ENCODE measurements at regions not wholly inside any gene's neighbourhood (a gene's known extent, or its start where the extent isn't known, plus 50 kb on each side); places are given as distances from the start of the nearest gene placed in this dataset.
"Not testable (repeated sequence)": the region's sequence is repeated elsewhere in the genome, so short reads cannot be mapped to it uniquely, and the experiment has no call there.

GRCh38 chr5:90338712-90339372, 70.7 kb downstream of the CETN3 start:
- no peak for DNase-seq

DNA sequence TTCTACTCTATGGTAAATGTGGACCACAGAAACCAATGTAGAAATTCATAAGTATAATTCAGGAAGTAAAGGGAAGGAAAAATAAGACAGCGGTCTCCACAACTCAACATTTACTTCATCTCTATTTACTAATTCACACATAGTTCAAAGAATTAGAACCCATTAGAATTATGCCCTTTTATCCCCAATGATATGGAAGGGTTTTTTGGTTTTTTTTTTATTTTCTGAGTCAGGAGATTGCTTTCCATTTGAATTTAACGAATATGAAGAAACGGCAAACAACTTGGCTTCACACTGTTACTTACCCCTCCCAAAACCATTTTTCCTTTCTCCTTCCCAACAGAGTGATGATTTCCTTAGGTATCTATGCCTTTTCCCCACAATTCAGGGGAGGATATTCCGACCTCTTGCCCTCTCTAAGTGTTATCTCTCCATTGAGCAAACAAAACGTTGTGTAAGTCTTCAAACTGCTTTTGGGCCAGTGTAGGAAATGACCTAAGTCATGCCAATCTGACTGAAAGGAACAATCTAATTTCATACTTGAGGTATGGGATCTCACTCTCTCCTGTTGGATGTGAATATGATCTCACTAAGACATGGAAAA, 72.0 kb downstream of the CETN3 start:
- DNase-seq: no peak

- DNase-seq: no peak
Measured at GRCh38 chr5:90336752-90337151, 72.8 kb downstream of the CETN3 start.

DNA sequence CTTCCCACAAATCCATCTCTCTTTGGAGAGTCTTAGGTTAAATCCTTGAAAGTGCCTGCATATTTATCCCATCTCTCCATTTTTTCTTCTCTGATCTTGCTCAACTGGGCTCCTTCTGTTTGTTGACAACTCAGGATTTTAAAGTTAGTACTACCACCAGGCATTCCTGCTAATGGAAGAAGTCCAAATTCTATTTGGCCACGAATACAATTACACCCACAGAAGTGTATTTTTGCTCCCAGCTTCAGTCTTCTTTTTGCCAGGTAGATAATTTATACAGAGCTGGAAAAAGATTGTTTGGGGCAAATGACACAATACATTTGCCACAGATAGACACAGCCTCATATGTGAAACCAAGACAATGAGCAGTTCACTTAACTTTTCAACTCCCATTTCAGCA, 74.8 kb downstream of the CETN3 start:
- DNase-seq: no peak

DNA sequence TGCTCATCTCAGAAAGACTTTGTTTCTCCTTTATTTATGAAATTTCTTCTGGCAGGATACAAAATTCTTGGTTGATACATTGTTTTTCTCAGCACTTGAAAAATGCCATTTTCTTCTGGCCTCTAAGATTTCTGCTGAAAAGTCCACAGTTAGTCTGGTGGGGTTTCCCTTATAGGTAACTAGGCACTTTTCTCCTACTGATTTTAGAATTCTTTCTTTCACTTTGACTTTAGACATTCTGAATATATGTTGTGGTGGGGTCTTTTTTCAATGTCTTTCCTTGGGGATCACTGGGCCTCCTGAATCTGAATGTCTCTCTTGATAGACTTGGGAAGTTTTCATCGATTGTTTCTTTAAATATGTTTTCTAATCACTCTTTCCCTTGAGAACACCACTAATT, 79.6 kb downstream of the CETN3 start:
- no peak for DNase-seq

- no peak for DNase-seq
Measured at GRCh38 chr5:90326995-90327394, 82.6 kb downstream of the CETN3 start.

- no peak for DNase-seq
Measured at GRCh38 chr5:90325093-90325492, 84.5 kb downstream of the CETN3 start.

GRCh38 chr5:90320348-90320747, 89.2 kb downstream of the CETN3 start:
- not testable (repeated sequence) for DNase-seq

DNA sequence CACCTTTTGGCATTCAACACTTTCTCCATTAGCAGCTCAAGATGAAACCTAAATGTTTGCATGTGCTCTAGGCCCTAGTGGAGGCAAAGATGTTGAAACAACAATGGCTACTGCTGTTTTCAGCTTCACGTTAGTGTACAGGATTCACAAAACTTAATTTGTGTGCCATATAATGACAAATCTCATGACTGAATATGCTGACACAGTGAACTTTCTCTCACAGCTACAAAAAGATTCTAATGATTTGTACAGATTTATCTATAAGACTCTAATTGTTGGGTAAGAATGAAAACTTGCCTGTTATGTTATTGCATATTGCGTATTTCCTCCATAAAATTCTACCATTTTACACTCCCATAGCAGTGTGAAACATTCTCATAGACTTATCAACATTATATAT, 97.5 kb downstream of the CETN3 start:
- no peak for DNase-seq

- DNase-seq: no peak
Measured at GRCh38 chr5:90311401-90311800, 98.2 kb downstream of the CETN3 start.

DNA sequence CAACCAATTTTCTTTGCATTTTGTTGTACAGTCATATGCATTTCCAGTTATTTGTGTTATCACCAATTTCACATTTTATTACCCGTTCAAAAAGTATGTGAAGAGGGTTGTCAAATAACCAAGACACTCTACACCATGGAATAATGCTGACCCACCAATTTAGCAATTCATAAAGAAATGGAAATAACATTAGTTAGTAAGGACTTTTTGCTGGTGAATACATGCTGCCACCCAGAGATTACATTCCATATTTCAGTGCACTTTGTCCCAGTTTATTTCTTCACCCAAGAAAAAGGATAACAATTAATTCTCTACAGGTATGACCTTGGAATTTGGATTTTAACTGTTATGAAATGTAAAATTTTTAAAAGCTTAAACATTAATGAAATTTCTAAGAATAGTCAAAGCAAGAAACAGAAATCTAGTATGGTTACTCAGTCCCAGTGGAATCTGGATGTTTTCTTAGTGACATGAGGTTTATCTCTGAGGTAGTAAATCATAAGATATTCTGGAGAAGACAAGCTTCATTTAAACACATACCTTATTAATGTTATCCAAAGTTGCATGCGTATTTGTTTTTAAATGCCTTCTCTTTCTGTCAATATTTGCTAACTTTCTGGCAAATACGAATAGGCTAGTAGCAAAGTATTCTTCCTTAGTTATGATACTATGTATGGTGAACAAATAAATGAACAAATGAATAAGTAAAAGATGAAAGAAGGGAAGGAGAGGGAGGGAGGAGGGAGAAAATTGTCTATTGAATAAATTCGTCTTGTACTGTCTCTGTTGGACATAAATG, 100.6 kb downstream of the CETN3 start:
- DNase-seq: no peak

GRCh38 chr5:90307782-90308181, 101.8 kb downstream of the CETN3 start:
- DNase-seq: no peak

GRCh38 chr5:90307322-90307721, 102.2 kb downstream of the CETN3 start:
- DNase-seq: no peak

- DNase-seq: no peak
Measured at GRCh38 chr5:90306613-90307012, 102.9 kb downstream of the CETN3 start.

GRCh38 chr5:90305041-90305720, 104.4 kb downstream of the CETN3 start:
- DNase-seq: no peak

- DNase-seq: no peak
Measured at GRCh38 chr5:90301248-90301647, 108.3 kb downstream of the CETN3 start.

- no peak for DNase-seq
Measured at GRCh38 chr5:90297045-90297764, 112.4 kb downstream of the CETN3 start.

DNA sequence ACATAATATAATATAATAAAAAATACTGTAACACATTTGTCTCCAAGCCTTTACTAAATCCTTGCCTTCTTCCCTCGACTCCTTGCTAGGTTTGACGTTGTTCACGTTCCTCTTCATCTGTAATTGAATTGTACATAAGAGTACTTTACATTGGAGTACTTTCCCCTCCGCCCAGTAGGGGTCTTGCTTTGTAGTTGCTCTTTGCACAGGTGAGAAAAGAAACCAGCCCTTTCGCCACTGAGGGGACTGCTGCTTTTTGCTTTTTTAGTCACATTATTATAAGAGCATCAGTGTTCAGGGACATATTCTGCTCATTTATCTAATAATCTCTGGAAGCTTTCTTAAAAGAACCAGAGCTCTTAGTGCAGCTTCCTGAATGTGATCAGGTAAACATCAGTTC, 115.0 kb downstream of the CETN3 start:
- no peak for DNase-seq

- DNase-seq: no peak
Measured at GRCh38 chr5:90293931-90294330, 115.6 kb downstream of the CETN3 start.

- DNase-seq: no peak
Measured at GRCh38 chr5:90290648-90291047, 118.9 kb downstream of the CETN3 start.

DNA sequence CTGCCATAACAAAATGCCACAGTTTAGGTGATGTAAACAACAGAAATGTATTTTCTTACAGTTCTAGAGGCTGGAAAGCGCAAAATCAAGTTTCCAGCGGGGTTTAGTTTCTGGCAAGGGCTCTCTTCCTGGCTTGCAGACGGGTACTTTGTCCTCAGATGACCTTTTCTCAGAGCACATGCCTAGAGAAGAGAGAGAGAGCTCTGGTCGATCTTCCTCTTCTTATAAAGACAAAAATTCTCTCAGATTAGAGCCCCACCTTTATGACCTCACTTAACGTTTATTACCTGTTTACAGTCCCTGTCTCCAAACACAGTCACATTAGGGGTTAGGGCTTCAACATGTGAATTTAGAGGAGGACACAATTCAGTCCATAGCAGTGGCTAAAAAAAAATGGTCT, 119.7 kb downstream of the CETN3 start:
- DNase-seq: no peak

- no peak for DNase-seq
Measured at GRCh38 chr5:90287036-90287435, 122.5 kb downstream of the CETN3 start.

DNA sequence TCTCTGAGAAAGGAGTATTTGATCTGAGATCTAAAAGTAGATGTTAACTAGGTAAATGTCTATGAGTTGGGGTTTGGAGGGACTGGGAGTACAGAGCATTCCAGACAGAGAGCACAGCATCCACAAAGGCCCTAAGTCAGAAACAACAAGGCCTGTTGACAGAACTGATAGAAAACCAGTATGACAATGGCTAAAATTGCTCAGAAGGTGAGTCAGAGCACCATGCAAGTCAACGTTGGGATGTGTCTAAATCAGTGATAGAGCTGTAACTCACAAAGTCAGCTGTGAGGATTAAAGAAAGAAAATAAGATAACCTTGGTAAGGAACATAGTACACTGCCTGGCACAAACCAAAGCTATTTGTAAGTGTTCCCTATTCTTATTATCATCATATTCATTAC, 124.0 kb downstream of the CETN3 start:
- no peak for DNase-seq
